CD14-positive monocyte (primary cell): ENCODE measurements at regions not wholly inside any gene's neighbourhood (a gene's known extent, or its start where the extent isn't known, plus 50 kb on each side); places are given as distances from the start of the nearest gene placed in this dataset.

ENCODE experiments used
- DNase-seq, 3 donors: peaks; one replicate each; pipeline ENCODE4 v3.0.0-alpha.2; 2011 to 2022
- H2AFZ ChIP-seq: 2 replicates; pipeline ENCODE4 v1.6.0; 2012; ENCODE audit warnings: mild to moderate bottlenecking, low read depth, low read length, inconsistent platforms; ENCODE audit not compliant: insufficient read depth, poor library complexity, severe bottlenecking
- H3K27ac ChIP-seq, 2 donors: 1 replicate in 1 of 2; 2 replicates in 1 of 2; pipeline ENCODE4 v1.5.1; 2012 to 2013; ENCODE audit warnings: low read length in 2 of 2, control low read depth in 1 of 2, inconsistent platforms in 1 of 2, low read depth in 1 of 2, mild to moderate bottlenecking in 1 of 2
- H3K27me3 ChIP-seq, 2 donors: one replicate each; pipeline versions ENCODE4 v1.6.0 to v1.6.1; 2011 to 2013; ENCODE audit warnings: low read length in 2 of 2; ENCODE audit not compliant: control insufficient read depth in 2 of 2, insufficient read depth in 2 of 2
- H3K36me3 ChIP-seq, 2 donors: replicated peaks in 1 of 2; 1 replicate in 1 of 2; 2 replicates in 1 of 2; pipeline versions ENCODE4 v1.5.1 to v1.6.1; 2012 to 2013; ENCODE audit warnings: low read length in 2 of 2, control low read depth in 1 of 2, inconsistent platforms in 1 of 2, mild to moderate bottlenecking in 1 of 2; ENCODE audit not compliant: insufficient read depth in 2 of 2, control insufficient read depth in 1 of 2
- H3K4me1 ChIP-seq, 2 donors: 1 replicate in 1 of 2; 2 replicates in 1 of 2; pipeline versions ENCODE4 v1.5.1 to v1.6.1; 2012 to 2013; ENCODE audit warnings: low read length in 2 of 2, control low read depth in 1 of 2, inconsistent platforms in 1 of 2, mild to moderate bottlenecking in 1 of 2, moderate library complexity in 1 of 2; ENCODE audit not compliant: insufficient read depth in 2 of 2, control insufficient read depth in 1 of 2
- H3K4me2 ChIP-seq: replicated peaks from 2 replicates; pipeline ENCODE3; 2012; ENCODE audit warnings: low read length, moderate library complexity, mild to moderate bottlenecking; ENCODE audit not compliant: poor library complexity, severe bottlenecking; ENCODE audit errors: extremely low read depth
- H3K4me3 ChIP-seq, 3 experiments: fragments of 200-600 bp in 1 of 3; sonication (generic) in 1 of 3; replicated peaks in 1 of 3; 1 replicate in 2 of 3; 2 replicates in 1 of 3; pipeline ENCODE4 v1.5.1; 2011 to 2013; ENCODE audit warnings: low read length in 3 of 3, mild to moderate bottlenecking in 3 of 3, control low read depth in 2 of 3, low read depth in 2 of 3, inconsistent platforms in 1 of 3, moderate library complexity in 1 of 3
- H3K79me2 ChIP-seq: 2 replicates; pipeline ENCODE4 v1.6.0; 2012; ENCODE audit warnings: mild to moderate bottlenecking, control low read depth, inconsistent platforms, low read length, moderate library complexity; ENCODE audit not compliant: insufficient read depth
- H3K9ac ChIP-seq: 2 replicates; pipeline ENCODE4 v1.6.0; 2017; ENCODE audit warnings: low read length, mild to moderate bottlenecking; ENCODE audit not compliant: insufficient read depth, poor library complexity, severe bottlenecking
- H3K9me3 ChIP-seq, 2 donors: replicated peaks in 1 of 2; 1 replicate in 1 of 2; 2 replicates in 1 of 2; pipeline versions ENCODE4 v1.5.1 to v1.6.1; 2012 to 2013; ENCODE audit warnings: low read length in 2 of 2, control low read depth in 1 of 2; ENCODE audit not compliant: control insufficient read depth in 1 of 2, insufficient read depth in 1 of 2
- H4K20me1 ChIP-seq: 2 replicates; pipeline ENCODE4 v1.6.0; 2012; ENCODE audit warnings: mild to moderate bottlenecking, low read length, control low read depth, moderate library complexity; ENCODE audit not compliant: insufficient read depth
- H3K27ac Mint-ChIP-seq, 7 donors: one replicate each; pipeline ENCODE4 v1.8.0; 2020; ENCODE audit warnings: mild to moderate bottlenecking in 7 of 7, mixed read lengths in 7 of 7, moderate library complexity in 6 of 7, inconsistent platforms in 2 of 7
- H3K27me3 Mint-ChIP-seq, 3 donors: one replicate each; pipeline ENCODE4 v1.8.0; 2021 to 2022; ENCODE audit warnings: low read depth in 3 of 3, mild to moderate bottlenecking in 3 of 3, mixed read lengths in 3 of 3, moderate library complexity in 3 of 3, inconsistent platforms in 1 of 3
- H3K36me3 Mint-ChIP-seq, 2 donors: one replicate each; pipeline ENCODE4 v1.8.0; 2020; ENCODE audit warnings: mixed read lengths in 2 of 2, inconsistent platforms in 1 of 2, mild to moderate bottlenecking in 1 of 2
- H3K4me1 Mint-ChIP-seq: one replicate; pipeline ENCODE4 v1.8.0; 2020; ENCODE audit warnings: mild to moderate bottlenecking, mixed read lengths
- H3K4me3 Mint-ChIP-seq, 2 donors: one replicate each; pipeline ENCODE4 v1.8.0; 2020; ENCODE audit warnings: mild to moderate bottlenecking in 2 of 2, mixed read lengths in 2 of 2, moderate library complexity in 1 of 2
- H3K9me3 Mint-ChIP-seq, 7 donors: one replicate each; pipeline ENCODE4 v1.8.0; 2020 to 2022; ENCODE audit warnings: mixed read lengths in 7 of 7, mild to moderate bottlenecking in 6 of 7, moderate library complexity in 6 of 7, inconsistent platforms in 2 of 7
- WGBS: methylation state at CpG from one replicate; pipeline ENCODE4 v1.1.5; 2013; ENCODE audit warnings: missing lambda C conversion rate; ENCODE audit not compliant: insufficient coverage; 5-methylcytosine and 5-hydroxymethylcytosine counted together
- intact Hi-C, 2 donors: fragments of 100-400 bp; cut with micrococcal nuclease; formaldehyde crosslinking; loops; one replicate each; pipeline versions ENCODE4 v1.15.0 to v1.15.1; 2023
- TF ChIP-seq, protein P1 (sequence below): fragments of 200-600 bp; IDR thresholded peaks from one replicate; pipeline ENCODE4 v1.8.0; 2022; ENCODE audit warnings: antibody characterized with exemption, mild to moderate bottlenecking

DNA sequence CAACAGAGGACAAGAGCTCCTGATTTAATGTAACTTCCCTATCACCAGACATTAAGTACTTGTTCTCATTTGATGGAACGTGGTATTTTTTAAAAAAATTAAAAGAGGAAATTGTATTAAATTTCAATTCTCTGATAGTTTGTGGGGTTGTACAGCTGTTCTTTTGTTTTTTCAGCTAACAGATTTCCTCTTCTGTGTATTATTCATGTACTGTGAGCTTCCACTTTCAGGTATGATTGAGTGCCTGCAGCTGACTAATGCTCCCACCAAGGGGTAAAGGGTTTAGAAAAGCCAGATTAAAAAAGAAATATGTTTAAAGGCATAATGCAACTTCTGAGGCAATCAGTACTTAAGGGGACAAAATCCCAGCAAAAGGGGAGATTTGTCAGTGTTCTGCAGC is 117.7 kb upstream of the ACTBL2 start:
- Histone ChIP-seq H3K27ac (no peak overlapping the region), H3K9ac (no peak overlapping the region), H3K4me3 (no peak overlapping the region), H2AFZ (no peak overlapping the region), H3K9me3 (no peaks in the 10 kb centered on the region), H3K4me2 (no peak overlapping the region), H3K4me1 (no peaks in the 10 kb centered on the region), H4K20me1 (no peaks in the 10 kb centered on the region), H3K36me3 (no peaks in the 10 kb centered on the region), H3K27me3 (no peaks in the 10 kb centered on the region), H3K79me2 (no peaks in the 10 kb centered on the region)
- DNase-seq = no peak
- TF ChIP-seq, protein P1, sequence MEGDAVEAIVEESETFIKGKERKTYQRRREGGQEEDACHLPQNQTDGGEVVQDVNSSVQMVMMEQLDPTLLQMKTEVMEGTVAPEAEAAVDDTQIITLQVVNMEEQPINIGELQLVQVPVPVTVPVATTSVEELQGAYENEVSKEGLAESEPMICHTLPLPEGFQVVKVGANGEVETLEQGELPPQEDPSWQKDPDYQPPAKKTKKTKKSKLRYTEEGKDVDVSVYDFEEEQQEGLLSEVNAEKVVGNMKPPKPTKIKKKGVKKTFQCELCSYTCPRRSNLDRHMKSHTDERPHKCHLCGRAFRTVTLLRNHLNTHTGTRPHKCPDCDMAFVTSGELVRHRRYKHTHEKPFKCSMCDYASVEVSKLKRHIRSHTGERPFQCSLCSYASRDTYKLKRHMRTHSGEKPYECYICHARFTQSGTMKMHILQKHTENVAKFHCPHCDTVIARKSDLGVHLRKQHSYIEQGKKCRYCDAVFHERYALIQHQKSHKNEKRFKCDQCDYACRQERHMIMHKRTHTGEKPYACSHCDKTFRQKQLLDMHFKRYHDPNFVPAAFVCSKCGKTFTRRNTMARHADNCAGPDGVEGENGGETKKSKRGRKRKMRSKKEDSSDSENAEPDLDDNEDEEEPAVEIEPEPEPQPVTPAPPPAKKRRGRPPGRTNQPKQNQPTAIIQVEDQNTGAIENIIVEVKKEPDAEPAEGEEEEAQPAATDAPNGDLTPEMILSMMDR = no peak
- Mint-ChIP-seq H3K27ac (no peak overlapping the region), H3K9me3 (peaks cover 0 to 3% (median 0%) of the 10 kb centered on the region in 7 donors), H3K4me3 (no peak overlapping the region), H3K4me1 (no peaks in the 10 kb centered on the region), H3K27me3 (peaks cover 0 to 2% (median 0%) of the 10 kb centered on the region in 3 donors), H3K36me3 (no peaks in the 10 kb centered on the region)
- WGBS = no CpG with 5 or more reads among the region's 1 CpG
- intact Hi-C loops = no loop called here

DNA sequence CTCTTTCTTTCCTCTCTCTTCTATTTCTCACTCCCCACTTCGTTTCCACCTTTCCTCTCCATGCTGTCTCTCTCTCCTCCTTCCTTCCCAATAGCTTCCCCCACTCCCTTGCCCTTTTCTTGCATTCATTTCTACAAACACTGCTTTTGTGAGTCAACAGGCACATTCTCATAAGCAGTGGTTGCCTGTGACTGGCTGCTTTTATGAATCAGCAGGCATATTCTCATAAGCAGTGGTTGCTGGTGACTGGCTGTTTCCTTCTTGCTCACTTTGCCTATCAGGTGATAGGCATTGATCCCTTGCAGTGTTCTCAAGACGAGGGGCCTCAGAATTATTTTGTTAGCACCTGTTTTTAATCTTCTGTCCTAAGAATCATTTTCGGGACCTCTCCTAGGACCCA is 116.1 kb upstream of the ACTBL2 start:
- peaks cover 0 to 3% (median 0%) of the 10 kb centered on the region in 7 donors for H3K9me3 Mint-ChIP-seq
- no peak for DNase-seq
- TF ChIP-seq, protein P1 = no peak
- H3K4me3 Mint-ChIP-seq = no peak overlapping the region
- no peak overlapping the region for H3K4me2 ChIP-seq
- no peaks in the 10 kb centered on the region for H4K20me1 ChIP-seq
- H3K36me3 ChIP-seq = no peaks in the 10 kb centered on the region
- H3K9me3 ChIP-seq = no peaks in the 10 kb centered on the region
- H3K27me3 ChIP-seq = no peaks in the 10 kb centered on the region
- peaks cover 0 to 2% (median 0%) of the 10 kb centered on the region in 3 donors for H3K27me3 Mint-ChIP-seq
- no peaks in the 10 kb centered on the region for H3K79me2 ChIP-seq
- no peak overlapping the region for H3K9ac ChIP-seq
- no peaks in the 10 kb centered on the region for H3K4me1 Mint-ChIP-seq
- H3K27ac ChIP-seq = no peak overlapping the region
- no peaks in the 10 kb centered on the region for H3K36me3 Mint-ChIP-seq
- 100% methylated on average over 2 of the region's 3 CpGs for whole genome bisulfite sequencing
- no peak overlapping the region for H3K4me3 ChIP-seq
- H2AFZ ChIP-seq = no peak overlapping the region
- H3K27ac Mint-ChIP-seq = no peak overlapping the region
- H3K4me1 ChIP-seq = no peaks in the 10 kb centered on the region
- intact Hi-C loops = no loop called here
